HCT116 (cell line): ENCODE measurements at regions not wholly inside any gene's neighbourhood (a gene's known extent, or its start where the extent isn't known, plus 50 kb on each side); places are given as distances from the start of the nearest gene placed in this dataset.

Experiments used
- CTCF ChIP-seq, 3 experiments: fragments of 200-600 bp in 1 of 3; sonication (generic) in 1 of 3; IDR thresholded peaks in 2 of 3; conservative IDR thresholded peaks in 1 of 3; 2 replicates each; pipeline ENCODE4 v1.5.1; 2012 to 2017; ENCODE audit warnings: low read depth in 2 of 3, low read length in 2 of 3, antibody characterized with exemption in 1 of 3, borderline replicate concordance in 1 of 3, control low read depth in 1 of 3, mild to moderate bottlenecking in 1 of 3, mixed read lengths in 1 of 3, mixed run types in 1 of 3, moderate library complexity in 1 of 3; ENCODE audit not compliant: insufficient read depth in 1 of 3
- EZH2 ChIP-seq: fragments of 200-600 bp; sonication (generic); IDR thresholded peaks from 2 replicates; pipeline ENCODE4 v1.6.1; 2017; ENCODE audit warnings: antibody characterized with exemption, mixed run types
- POLR2AphosphoS5 ChIP-seq: IDR thresholded peaks from 2 replicates; pipeline ENCODE4 v1.6.1; 2011; ENCODE audit warnings: mild to moderate bottlenecking, low read depth, low read length, moderate library complexity
- RAD21 ChIP-seq: IDR thresholded peaks from 2 replicates; pipeline ENCODE4 v1.6.1; 2012; ENCODE audit warnings: low read depth, mild to moderate bottlenecking
- SRF ChIP-seq: IDR thresholded peaks from 2 replicates; pipeline ENCODE4 v1.6.1; 2012; ENCODE audit warnings: low read depth

DNA sequence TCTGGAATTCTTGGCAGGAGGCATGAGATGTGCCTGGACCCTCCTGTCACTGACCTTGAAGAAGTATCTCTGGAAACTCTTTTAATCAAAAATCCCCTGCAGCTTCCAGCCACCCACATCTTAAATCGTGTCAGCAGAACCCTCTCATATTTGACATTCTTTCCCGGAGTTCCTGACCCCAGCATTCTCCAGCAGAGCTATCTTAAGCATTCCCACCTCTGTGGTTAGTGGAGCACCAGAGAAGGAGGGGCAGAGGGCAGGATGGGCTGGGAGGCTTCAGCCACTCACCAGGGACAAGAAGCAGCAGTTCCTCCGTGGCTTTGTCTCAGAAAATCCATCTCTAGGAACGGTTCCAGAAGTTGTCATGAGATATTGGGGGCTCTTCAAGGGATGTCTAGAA is 149.9 kb downstream of the RGS9 start:
- TF ChIP-seq CTCF (IDR thresholded peaks at IDR 0.05 in 2 of 3, conservative IDR thresholded peaks at IDR 0.05 in 1 of 3; ENCODE audit: borderline replicate concordance in 1 of 3, insufficient read depth in 1 of 3, low read depth in 2 of 3, low read length in 2 of 3) (no peak), SRF (no peak), POLR2AphosphoS5 (no peak), RAD21 (no peak), EZH2 (no peak)
